Glomerular visceral epithelial cell (primary cell): ENCODE measurements at regions not wholly inside any gene's neighbourhood (a gene's known extent, or its start where the extent isn't known, plus 50 kb on each side); places are given as distances from the start of the nearest gene placed in this dataset.

Experiments
- DNase-seq: peaks from one replicate; pipeline ENCODE4 v3.0.0-alpha.2; 2016; ENCODE audit errors: extremely low spot score

GRCh38 chrX:98548519-98548918, 1664.8 kb downstream of the RPA4 start:
- DNase-seq = no peak

GRCh38 chrX:98568795-98569194, 1685.1 kb downstream of the RPA4 start:
- DNase-seq = no peak

- DNase-seq = no peak
These were observed 1722.2 kb downstream of the RPA4 start for GRCh38 chrX:98605941-98606340.

GRCh38 chrX:98607739-98608138, 1724.0 kb downstream of the RPA4 start:
- no peak for DNase-seq

- no peak for DNase-seq
These were observed 1743.9 kb downstream of the RPA4 start for GRCh38 chrX:98627645-98628044.

- no peak for DNase-seq
These were observed 1753.7 kb downstream of the RPA4 start for GRCh38 chrX:98637451-98637850.

GRCh38 chrX:98646351-98646750, 1762.6 kb downstream of the RPA4 start:
- DNase-seq = no peak

- DNase-seq = no peak
These were observed 1755.5 kb downstream of the PCDH19 start for GRCh38 chrX:98654565-98654964.
